Endothelial cell of umbilical vein (primary cell): ENCODE measurements at regions not wholly inside any gene's neighbourhood (a gene's known extent, or its start where the extent isn't known, plus 50 kb on each side); places are given as distances from the start of the nearest gene placed in this dataset.

Experiments
- BruUV-seq: library from RNA; stranded (reverse); fragments of 400-500 nt; replicated peaks from 2 replicates; lab custom pipeline; 2021; lab: Mats Ljungman, UMichigan
- CTCF ChIA-PET: fragments of 300-600, 350-600 bp; sonication (Branson Sonifier 250); formaldehyde crosslinking; loops from one replicate; lab custom pipeline; 2021; ENCODE audit warnings: antibody characterized with exemption, inconsistent platforms; lab: Charles Lee
- POLR2A ChIA-PET: fragments of 300-600, 350-600 bp; sonication (Branson Sonifier 250); formaldehyde crosslinking; loops from one replicate; lab custom pipeline; 2021; ENCODE audit warnings: antibody characterized with exemption, inconsistent platforms; lab: Charles Lee
- DNase-seq: peaks from one replicate; pipeline ENCODE4 v3.0.0-alpha.2; 2011; ENCODE audit warnings: low read depth, low spot score
- FAIRE-seq: peaks from 2 replicates; lab custom pipeline; 2011; peaks lifted over from hg19 to GRCh38; lab: Jason Lieb, UNC
- H2AFZ ChIP-seq: 2 replicates; pipeline ENCODE4 v1.6.0; 2012; ENCODE audit warnings: low read depth, low read length, control low read depth, inconsistent platforms
- H3K27ac ChIP-seq: 2 replicates; pipeline ENCODE4 v1.5.1; 2011; ENCODE audit warnings: low read depth, mild to moderate bottlenecking, control low read depth, low read length, moderate library complexity; ENCODE audit not compliant: insufficient read depth
- H3K27me3 ChIP-seq, 2 experiments: 2 replicates each; pipeline versions ENCODE4 v1.6.0 to v1.6.1; 2011; ENCODE audit warnings: low read length in 2 of 2, mixed read lengths in 1 of 2; ENCODE audit not compliant: control insufficient read depth in 2 of 2, insufficient read depth in 2 of 2
- H3K36me3 ChIP-seq, 2 experiments: 2 replicates in 1 of 2; 3 replicates in 1 of 2; pipeline ENCODE4 v1.5.1; 2011; ENCODE audit warnings: low read length in 2 of 2, mild to moderate bottlenecking in 1 of 2, moderate library complexity in 1 of 2; ENCODE audit not compliant: control insufficient read depth in 2 of 2, insufficient read depth in 2 of 2; ENCODE audit errors: extremely low read depth in 1 of 2
- H3K4me1 ChIP-seq: 3 replicates; pipeline ENCODE4 v1.5.1; 2011; ENCODE audit warnings: mild to moderate bottlenecking, low read length; ENCODE audit not compliant: control insufficient read depth, insufficient read depth; ENCODE audit errors: extremely low read depth
- H3K4me2 ChIP-seq: 2 replicates; pipeline ENCODE4 v1.6.1; 2011; ENCODE audit warnings: low read length, control low read depth, mixed read lengths; ENCODE audit not compliant: insufficient read depth
- H3K4me3 ChIP-seq, 3 experiments: fragments of 200-600 bp in 1 of 3; sonication (generic), shearing (Covaris generic) in 1 of 3; replicated peaks in 1 of 3; 2 replicates each; pipeline ENCODE4 v1.5.1; 2011 to 2016; ENCODE audit warnings: control low read depth in 3 of 3, low read length in 3 of 3, mild to moderate bottlenecking in 2 of 3, inconsistent platforms in 1 of 3, low read depth in 1 of 3, moderate library complexity in 1 of 3; ENCODE audit not compliant: insufficient read depth in 1 of 3
- H3K79me2 ChIP-seq: 2 replicates; pipeline ENCODE4 v1.6.0; 2012; ENCODE audit warnings: low read length, inconsistent platforms; ENCODE audit not compliant: control insufficient read depth, insufficient read depth
- H3K9ac ChIP-seq: replicated peaks from 2 replicates; pipeline ENCODE3; 2011; ENCODE audit warnings: low read length, control low read depth; ENCODE audit not compliant: insufficient read depth; ENCODE audit errors: extremely low read depth
- H3K9me1 ChIP-seq: replicated peaks from 3 replicates; pipeline ENCODE4 v1.6.0; 2011; ENCODE audit warnings: mild to moderate bottlenecking, low read length; ENCODE audit not compliant: control insufficient read depth, insufficient read depth; ENCODE audit errors: extremely low read depth
- H3K9me3 ChIP-seq: replicated peaks from 2 replicates; pipeline ENCODE4 v1.5.1; 2012; ENCODE audit warnings: low read length, inconsistent platforms; ENCODE audit not compliant: control insufficient read depth, insufficient read depth
- H4K20me1 ChIP-seq: replicated peaks from 2 replicates; pipeline ENCODE3; 2011; ENCODE audit warnings: mild to moderate bottlenecking, low read length; ENCODE audit not compliant: control insufficient read depth, insufficient read depth; ENCODE audit errors: extremely low read depth
- EZH2 ChIP-seq: IDR thresholded peaks from 2 replicates; pipeline ENCODE4 v1.6.1; 2012; ENCODE audit warnings: borderline replicate concordance, low read depth, mild to moderate bottlenecking, moderate library complexity, low read length, inconsistent platforms; ENCODE audit not compliant: severe bottlenecking
- FOS ChIP-seq: IDR thresholded peaks from 2 replicates; pipeline ENCODE4 v1.6.1; 2011; ENCODE audit warnings: mild to moderate bottlenecking, low read length, moderate library complexity, borderline replicate concordance; ENCODE audit not compliant: insufficient read depth
- GATA2 ChIP-seq: IDR thresholded peaks from 2 replicates; pipeline ENCODE4 v1.7.0; 2011; ENCODE audit warnings: low read depth, mild to moderate bottlenecking, moderate library complexity, mixed read lengths, low read length; ENCODE audit not compliant: insufficient read length, insufficient read depth
- JUN ChIP-seq: IDR thresholded peaks from 2 replicates; pipeline ENCODE4 v1.6.1; 2011; ENCODE audit warnings: borderline replicate concordance, low read depth; ENCODE audit not compliant: insufficient read length, insufficient read depth
- MYC ChIP-seq: IDR thresholded peaks from one replicate; pipeline ENCODE4 v1.6.1; 2011; ENCODE audit warnings: mild to moderate bottlenecking, low read depth, low read length
- POLR2A ChIP-seq: IDR thresholded peaks from 2 replicates; pipeline ENCODE4 v1.6.1; 2012; ENCODE audit warnings: low read depth, mild to moderate bottlenecking, control low read depth, low read length
- POLR2AphosphoS5 ChIP-seq: IDR thresholded peaks from 2 replicates; pipeline ENCODE4 v1.6.1; 2012; ENCODE audit warnings: low read depth, mild to moderate bottlenecking, control low read depth, low read length, moderate library complexity; ENCODE audit not compliant: insufficient read depth
- dilution Hi-C: fragments of 300-500 bp; cut with MboI; formaldehyde crosslinking; loops from one replicate; pipeline ENCODE4 v1.15.0; 2019; ENCODE audit warnings: low sequenced_read_pairs; ENCODE audit not compliant: extremely low pct_ligation_motif_present
- intact Hi-C: fragments of 100-400 bp; cut with micrococcal nuclease; formaldehyde crosslinking; loops from one replicate; pipeline ENCODE4 v1.10.0; 2022
- TF ChIP-seq, protein P1 (sequence below), 2 donors: IDR thresholded peaks; 1 replicate in 1 of 2; 2 replicates in 1 of 2; pipeline ENCODE4 v1.5.1; 2011; ENCODE audit warnings: low read length in 2 of 2, mild to moderate bottlenecking in 2 of 2, moderate library complexity in 2 of 2, control low read depth in 1 of 2, inconsistent platforms in 1 of 2, low read depth in 1 of 2; ENCODE audit not compliant: insufficient read depth in 1 of 2; ENCODE audit errors: extremely low read depth in 1 of 2
- TF ChIP-seq, protein P2 (sequence below): IDR thresholded peaks from 2 replicates; pipeline ENCODE4 v1.6.1; 2011; ENCODE audit not compliant: insufficient read depth, insufficient read length

DNA sequence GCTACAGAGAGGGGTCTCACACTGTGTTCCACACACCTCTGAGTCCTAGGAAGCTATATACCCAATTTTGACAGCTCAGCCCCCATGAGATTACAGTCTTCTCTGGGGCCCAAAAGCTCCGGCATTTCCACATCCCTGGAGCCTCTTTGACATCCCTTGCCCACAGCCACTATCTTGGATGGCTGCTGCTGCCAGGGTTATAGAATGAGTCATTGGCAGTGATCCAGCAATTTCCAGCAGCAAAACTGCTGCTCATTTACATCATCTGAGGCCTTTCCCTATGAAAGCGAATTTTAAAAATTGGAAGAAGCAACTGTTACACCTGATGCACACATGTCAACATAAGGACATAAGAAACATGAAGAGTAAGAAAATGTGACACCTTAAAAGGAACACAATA, 590.7 kb downstream of the MEI4 start:
- H3K27ac ChIP-seq: no peak overlapping the region
- ChIA-PET CTCF (interaction anchor here (0.6 kb wide), 2 partner anchors 45 to 528 kb away, joined by 3 to 4 read pairs; no protein-coding TSS in a partner anchor), POLR2A (no interaction called here)
- no peaks in the 10 kb centered on the region for H3K4me1 ChIP-seq
- intact Hi-C loops: no loop called here
- no peaks in the 10 kb centered on the region for H3K9me1 ChIP-seq
- H2AFZ ChIP-seq: no peak overlapping the region
- no TSS peak for BruUV-seq
- FAIRE-seq (peak; percentile 86), DNase-seq (peak; percentile 53)
- TF ChIP-seq EZH2 (no peak), MYC (no peak), JUN (peak; percentile 37), POLR2A (no peak), FOS (peak; percentile 48), GATA2 (no peak), POLR2AphosphoS5 (no peak)
- TF ChIP-seq, protein P1, sequence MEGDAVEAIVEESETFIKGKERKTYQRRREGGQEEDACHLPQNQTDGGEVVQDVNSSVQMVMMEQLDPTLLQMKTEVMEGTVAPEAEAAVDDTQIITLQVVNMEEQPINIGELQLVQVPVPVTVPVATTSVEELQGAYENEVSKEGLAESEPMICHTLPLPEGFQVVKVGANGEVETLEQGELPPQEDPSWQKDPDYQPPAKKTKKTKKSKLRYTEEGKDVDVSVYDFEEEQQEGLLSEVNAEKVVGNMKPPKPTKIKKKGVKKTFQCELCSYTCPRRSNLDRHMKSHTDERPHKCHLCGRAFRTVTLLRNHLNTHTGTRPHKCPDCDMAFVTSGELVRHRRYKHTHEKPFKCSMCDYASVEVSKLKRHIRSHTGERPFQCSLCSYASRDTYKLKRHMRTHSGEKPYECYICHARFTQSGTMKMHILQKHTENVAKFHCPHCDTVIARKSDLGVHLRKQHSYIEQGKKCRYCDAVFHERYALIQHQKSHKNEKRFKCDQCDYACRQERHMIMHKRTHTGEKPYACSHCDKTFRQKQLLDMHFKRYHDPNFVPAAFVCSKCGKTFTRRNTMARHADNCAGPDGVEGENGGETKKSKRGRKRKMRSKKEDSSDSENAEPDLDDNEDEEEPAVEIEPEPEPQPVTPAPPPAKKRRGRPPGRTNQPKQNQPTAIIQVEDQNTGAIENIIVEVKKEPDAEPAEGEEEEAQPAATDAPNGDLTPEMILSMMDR (IDR thresholded peaks at IDR 0.05; ENCODE audit: extremely low read depth in 1 of 2, insufficient read depth in 1 of 2, low read depth in 1 of 2, low read length in 2 of 2): no peak
- TF ChIP-seq, protein P2, sequence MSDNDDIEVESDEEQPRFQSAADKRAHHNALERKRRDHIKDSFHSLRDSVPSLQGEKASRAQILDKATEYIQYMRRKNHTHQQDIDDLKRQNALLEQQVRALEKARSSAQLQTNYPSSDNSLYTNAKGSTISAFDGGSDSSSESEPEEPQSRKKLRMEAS: no peak
- no peaks in the 10 kb centered on the region for H3K79me2 ChIP-seq
- H3K9me3 ChIP-seq: no peaks in the 10 kb centered on the region
- H4K20me1 ChIP-seq: no peaks in the 10 kb centered on the region
- no peak overlapping the region for H3K4me2 ChIP-seq
- H3K36me3 ChIP-seq: no peaks in the 10 kb centered on the region
- H3K9ac ChIP-seq: no peak overlapping the region
- dilution Hi-C loops: no loop called here
- no peaks in the 10 kb centered on the region for H3K27me3 ChIP-seq
- no peak overlapping the region for H3K4me3 ChIP-seq
